ENCODE measurements at regions not wholly inside any gene's neighbourhood (a gene's known extent, or its start where the extent isn't known, plus 50 kb on each side); places are given as distances from the start of the nearest gene placed in this dataset.

DNA sequence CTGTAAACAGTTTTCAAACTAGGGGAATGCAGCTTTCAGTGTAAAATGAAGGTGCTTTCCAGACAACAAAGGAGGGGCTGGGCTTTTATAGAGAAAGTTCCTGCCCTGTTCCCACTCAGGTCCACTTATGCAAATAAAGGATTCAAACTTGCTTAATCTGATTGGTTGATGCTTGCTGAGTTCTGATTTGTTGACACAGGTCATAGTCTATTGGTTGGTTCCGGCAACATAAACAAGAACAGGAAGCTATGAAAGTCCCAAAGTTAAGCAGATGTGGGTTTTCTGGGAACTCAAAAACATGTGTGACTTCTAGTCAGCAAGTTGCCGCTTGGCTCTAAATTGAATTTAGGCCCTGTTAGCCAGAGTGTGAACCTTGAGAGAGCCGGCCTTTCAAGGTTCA, 194.2 kb upstream of the SVIL start:
- TF ChIP-seq CTCF (IDR thresholded peaks at IDR 0.05; ENCODE audit: borderline replicate concordance, extremely low read depth, low read length, poor library complexity, severe bottlenecking) (no peak), EZH2 (IDR thresholded peaks at IDR 0.05; ENCODE audit: borderline replicate concordance, low read depth, low read length, severe bottlenecking) (no peak)

Data from DND-41 (cell line).